ENCODE measurements at regions not wholly inside any gene's neighbourhood (a gene's known extent, or its start where the extent isn't known, plus 50 kb on each side); places are given as distances from the start of the nearest gene placed in this dataset.

DNA sequence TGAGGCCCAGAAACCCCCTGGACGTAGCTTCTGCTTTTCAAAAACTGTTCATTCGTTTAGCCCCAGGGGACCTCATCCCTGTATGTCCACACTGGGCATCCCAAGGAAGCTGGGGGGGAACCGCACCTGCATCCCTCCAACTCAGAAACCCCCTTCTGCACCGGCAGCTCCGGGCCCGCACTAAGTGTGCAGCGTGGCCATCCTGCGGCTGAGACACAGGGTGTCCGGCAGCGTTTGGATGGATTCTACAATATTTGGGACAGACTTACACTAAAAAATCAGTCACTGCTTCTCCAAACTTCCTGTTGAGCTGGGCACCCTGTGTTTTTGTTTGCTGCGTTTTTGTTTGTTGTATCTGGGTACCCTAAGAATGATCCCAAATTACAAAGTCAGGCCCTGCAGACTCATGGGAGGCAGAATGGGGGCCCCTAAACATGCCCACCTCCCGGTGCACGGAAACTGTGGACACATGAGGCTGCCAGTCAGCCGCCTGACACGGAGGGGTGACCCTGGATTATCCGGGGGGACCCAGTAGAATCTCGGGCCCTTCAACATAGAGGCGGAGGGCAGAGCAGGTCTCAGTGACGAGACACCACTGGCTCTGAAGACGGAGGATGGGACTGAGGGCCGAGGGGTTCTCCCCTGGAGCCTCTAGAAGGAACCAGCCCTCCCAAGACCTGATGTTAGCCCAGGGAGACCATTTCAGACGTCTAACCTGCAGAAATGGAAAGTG is 88.2 kb upstream of the BHLHE23 start:
- TF ChIP-seq FOXP2 (optimal IDR thresholded peaks at IDR 0.05; ENCODE audit: control extremely low read depth, extremely low read length, insufficient read depth) (no peak), POLR2AphosphoS5 (IDR thresholded peaks at IDR 0.05; ENCODE audit: borderline replicate concordance, low read depth, low read length) (no peak), EZH2 (IDR thresholded peaks at IDR 0.05) (no peak)
- H3K9ac ChIP-seq (ENCODE audit: insufficient read length) = no peak overlapping the region
- DNase-seq (ENCODE audit: low read depth, low spot score) = no peak
- H3K4me3 ChIP-seq = no peak overlapping the region
- no peaks in the 10 kb centered on the region for H3K36me3 ChIP-seq (ENCODE audit: insufficient read depth, low read length)
- H3K9me3 ChIP-seq (ENCODE audit: low read depth, low read length) = no peaks in the 10 kb centered on the region
- no peak overlapping the region for H3K27ac ChIP-seq

DNA sequence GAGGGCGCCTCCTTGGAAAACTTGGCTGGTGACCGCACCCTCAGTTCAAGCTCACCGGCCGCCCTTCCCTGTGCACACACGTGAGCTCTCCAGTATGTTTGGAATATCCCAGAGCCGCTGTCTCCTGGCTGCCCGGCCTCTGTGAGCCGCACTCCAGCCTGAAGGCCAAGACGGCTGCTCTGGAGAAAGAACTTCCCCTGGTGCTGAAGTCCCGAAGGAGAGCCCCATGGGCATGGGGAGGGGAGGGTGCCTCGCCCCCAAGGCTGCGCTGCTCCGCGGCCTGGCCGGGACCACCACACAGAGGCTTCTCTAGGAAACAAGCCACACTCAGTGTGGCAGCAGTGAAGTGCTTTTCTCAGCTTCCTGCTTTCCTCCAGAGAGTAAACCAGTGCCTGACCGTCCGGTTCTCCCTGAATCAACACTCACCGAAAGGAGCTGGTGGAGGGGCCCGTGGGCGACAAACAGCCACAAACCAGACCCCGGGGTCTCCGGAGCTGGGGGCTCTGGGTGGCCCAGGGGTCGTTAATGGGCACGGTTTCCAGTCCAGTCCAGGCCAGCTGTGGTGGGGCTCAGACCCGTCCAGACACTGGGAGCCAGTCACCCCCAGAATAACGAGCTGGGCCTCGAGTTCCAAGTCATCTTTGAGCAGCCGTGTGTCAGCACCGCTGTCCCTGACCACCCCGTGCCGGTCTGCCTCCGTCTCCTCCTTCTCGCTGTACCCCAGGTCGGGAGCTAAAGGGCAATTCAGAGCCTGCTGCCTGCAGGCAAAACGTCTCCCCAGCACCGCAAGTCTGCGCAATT is 87.4 kb upstream of the BHLHE23 start:
- no peak for DNase-seq (ENCODE audit: low read depth, low spot score)

DNA sequence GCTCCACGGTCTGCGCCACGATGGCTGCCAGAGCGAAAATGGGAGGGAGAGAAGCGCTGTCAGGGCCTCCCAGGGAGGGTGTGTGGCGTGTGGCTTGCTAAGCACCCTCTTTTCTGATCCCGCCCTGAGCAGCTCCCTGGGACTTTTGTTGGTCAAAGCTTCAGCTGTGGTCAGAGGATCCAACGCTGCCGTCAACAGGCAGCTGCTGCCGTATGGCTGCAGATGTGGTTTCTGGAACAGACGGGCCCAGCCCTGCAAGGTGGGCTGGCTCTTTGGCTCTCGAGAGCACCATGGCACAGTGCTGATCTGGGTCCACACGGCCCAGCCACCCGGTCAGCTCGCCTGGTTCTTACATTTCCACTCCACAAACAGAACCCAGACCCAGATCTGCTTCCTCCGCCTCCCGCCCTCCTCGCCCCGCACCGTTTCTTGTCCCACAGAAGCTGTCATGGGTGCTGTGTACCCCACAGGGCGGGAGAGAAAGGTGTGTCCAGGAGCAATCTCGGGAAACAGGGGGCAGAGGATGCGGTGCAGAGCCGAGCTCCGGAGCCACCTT is 86.0 kb upstream of the BHLHE23 start:
- no peak for DNase-seq (ENCODE audit: low read depth, low spot score)

More for the DNA sequence above, 87.4 kb upstream of the BHLHE23 start:
- Histone ChIP-seq H3K27ac (no peak overlapping the region), H3K9ac (ENCODE audit: insufficient read length) (no peak overlapping the region), H3K36me3 (ENCODE audit: insufficient read depth, low read length) (no peaks in the 10 kb centered on the region), H3K9me3 (ENCODE audit: low read depth, low read length) (no peaks in the 10 kb centered on the region), H3K4me3 (no peak overlapping the region)
- TF ChIP-seq EZH2 (IDR thresholded peaks at IDR 0.05) = no peak
- no peak for TF ChIP-seq POLR2AphosphoS5 (IDR thresholded peaks at IDR 0.05; ENCODE audit: borderline replicate concordance, low read depth, low read length)
- no peak for TF ChIP-seq FOXP2 (optimal IDR thresholded peaks at IDR 0.05; ENCODE audit: control extremely low read depth, extremely low read length, insufficient read depth)

GRCh38 chr20:63091901-63092659 is 85.3 kb upstream of the BHLHE23 start:
- no peak overlapping the region for H3K27ac ChIP-seq
- no peak overlapping the region for H3K4me3 ChIP-seq
- DNase-seq (ENCODE audit: low read depth, low spot score) = no peak
- H3K36me3 ChIP-seq (ENCODE audit: insufficient read depth, low read length) = no peaks in the 10 kb centered on the region
- H3K9ac ChIP-seq (ENCODE audit: insufficient read length) = no peak overlapping the region
- TF ChIP-seq FOXP2 (optimal IDR thresholded peaks at IDR 0.05; ENCODE audit: control extremely low read depth, extremely low read length, insufficient read depth) = no peak
- no peak for TF ChIP-seq EZH2 (IDR thresholded peaks at IDR 0.05)
- TF ChIP-seq POLR2AphosphoS5 (IDR thresholded peaks at IDR 0.05; ENCODE audit: borderline replicate concordance, low read depth, low read length) = no peak
- no peaks in the 10 kb centered on the region for H3K9me3 ChIP-seq (ENCODE audit: low read depth, low read length)

More for the DNA sequence above, 86.0 kb upstream of the BHLHE23 start:
- Histone ChIP-seq H3K36me3 (ENCODE audit: insufficient read depth, low read length) (no peaks in the 10 kb centered on the region), H3K9ac (ENCODE audit: insufficient read length) (no peak overlapping the region), H3K27ac (no peak overlapping the region), H3K9me3 (ENCODE audit: low read depth, low read length) (no peaks in the 10 kb centered on the region), H3K4me3 (no peak overlapping the region)
- TF ChIP-seq FOXP2 (optimal IDR thresholded peaks at IDR 0.05; ENCODE audit: control extremely low read depth, extremely low read length, insufficient read depth) (no peak), EZH2 (IDR thresholded peaks at IDR 0.05) (no peak), POLR2AphosphoS5 (IDR thresholded peaks at IDR 0.05; ENCODE audit: borderline replicate concordance, low read depth, low read length) (no peak)

GRCh38 chr20:63090682-63091571 is 84.2 kb upstream of the BHLHE23 start:
- no peak for DNase-seq (ENCODE audit: low read depth, low spot score)
- Histone ChIP-seq H3K36me3 (ENCODE audit: insufficient read depth, low read length) (no peaks in the 10 kb centered on the region), H3K27ac (no peak overlapping the region), H3K9me3 (ENCODE audit: low read depth, low read length) (no peaks in the 10 kb centered on the region), H3K9ac (ENCODE audit: insufficient read length) (no peak overlapping the region), H3K4me3 (no peak overlapping the region)
- no peak for TF ChIP-seq POLR2AphosphoS5 (IDR thresholded peaks at IDR 0.05; ENCODE audit: borderline replicate concordance, low read depth, low read length)
- TF ChIP-seq FOXP2 (optimal IDR thresholded peaks at IDR 0.05; ENCODE audit: control extremely low read depth, extremely low read length, insufficient read depth) = no peak
- no peak for TF ChIP-seq EZH2 (IDR thresholded peaks at IDR 0.05)

- TF ChIP-seq POLR2AphosphoS5 (IDR thresholded peaks at IDR 0.05; ENCODE audit: borderline replicate concordance, low read depth, low read length) = no peak
- no peak for TF ChIP-seq EZH2 (IDR thresholded peaks at IDR 0.05)
- no peak for TF ChIP-seq FOXP2 (optimal IDR thresholded peaks at IDR 0.05; ENCODE audit: control extremely low read depth, extremely low read length, insufficient read depth)
- Histone ChIP-seq H3K27ac (no peak overlapping the region), H3K4me3 (no peak overlapping the region), H3K9me3 (ENCODE audit: low read depth, low read length) (no peaks in the 10 kb centered on the region), H3K9ac (ENCODE audit: insufficient read length) (no peak overlapping the region), H3K36me3 (ENCODE audit: insufficient read depth, low read length) (no peaks in the 10 kb centered on the region)
- DNase-seq (ENCODE audit: low read depth, low spot score) = no peak
Measured at GRCh38 chr20:63090052-63090451, 83.3 kb upstream of the BHLHE23 start.

Measured in SK-N-MC (cell line).